ENCODE measurements at regions not wholly inside any gene's neighbourhood (a gene's known extent, or its start where the extent isn't known, plus 50 kb on each side); places are given as distances from the start of the nearest gene placed in this dataset.

GRCh38 chr9:33661176-33661575, 134.2 kb upstream of the PRSS3 start:
- no peak for TF ChIP-seq CTCF (IDR thresholded peaks at IDR 0.05)
- TF ChIP-seq POLR2A (IDR thresholded peaks at IDR 0.05) = no peak

All from testis (tissue), 2 donors.